HEK293 (cell line): ENCODE measurements at regions not wholly inside any gene's neighbourhood (a gene's known extent, or its start where the extent isn't known, plus 50 kb on each side); places are given as distances from the start of the nearest gene placed in this dataset.

Experiments used
- CTCF ChIA-PET: fragments of 350-600 bp; formaldehyde crosslinking; extraction: SDS; loops from one replicate; lab custom pipeline; 2021; ENCODE audit warnings: antibody characterized with exemption; lab: Yijun Ruan, JAX
- POLR2A ChIA-PET: fragments of 300-600 bp; formaldehyde crosslinking; extraction: SDS; loops from one replicate; lab custom pipeline; 2020; ENCODE audit warnings: antibody characterized with exemption, inconsistent platforms; lab: Yijun Ruan, JAX
- H3K27ac ChIP-seq: fragments of 200-500 bp; sonication (Bioruptor generic); 2 replicates; pipeline ENCODE4 v1.5.1; 2014; ENCODE audit warnings: low read depth, low read length, control low read depth, inconsistent platforms; ENCODE audit errors: extremely low read depth
- H3K36me3 ChIP-seq, 2 experiments: fragments of 200-500 bp in 1 of 2; sonication (Bioruptor generic) in 1 of 2; 1 replicate in 1 of 2; 2 replicates in 1 of 2; pipeline ENCODE4 v1.5.1; 2014 to 2017; ENCODE audit warnings: inconsistent platforms in 2 of 2, low read length in 2 of 2; ENCODE audit not compliant: control insufficient read depth in 2 of 2, insufficient read depth in 1 of 2
- H3K4me1 ChIP-seq: fragments of 200-500 bp; sonication (Bioruptor generic); 2 replicates; pipeline ENCODE4 v1.5.1; 2014; ENCODE audit warnings: mild to moderate bottlenecking, low read length, inconsistent platforms; ENCODE audit not compliant: control insufficient read depth, insufficient read depth
- H3K4me3 ChIP-seq: 2 replicates; pipeline ENCODE4 v1.5.1; 2011; ENCODE audit warnings: low read depth, mild to moderate bottlenecking, control low read depth, low read length, moderate library complexity
- H3K9me3 ChIP-seq: fragments of 200-500 bp; sonication (Bioruptor generic); 2 replicates; pipeline ENCODE4 v1.5.1; 2014; ENCODE audit warnings: low read depth, low read length, inconsistent platforms; ENCODE audit not compliant: control insufficient read depth, insufficient read depth
- GFI1B ChIP-seq: fragments of 450-650 bp; formaldehyde crosslinking; IDR thresholded peaks from 2 replicates; pipeline ENCODE4 v1.5.1; 2016; ENCODE audit warnings: missing biosample characterization, missing genetic modification characterization
- GLI2 ChIP-seq: fragments of 450-650 bp; formaldehyde crosslinking; IDR thresholded peaks from 2 replicates; pipeline ENCODE4; 2017; ENCODE audit warnings: missing biosample characterization, missing genetic modification characterization, low read depth, borderline replicate concordance
- GLIS1 ChIP-seq: fragments of 450-650 bp; formaldehyde crosslinking; IDR thresholded peaks from 2 replicates; pipeline ENCODE4 v1.5.1; 2016; ENCODE audit warnings: missing biosample characterization, missing genetic modification characterization
- HOXA7 ChIP-seq: sonication (generic); formaldehyde crosslinking; IDR thresholded peaks from 2 replicates; pipeline ENCODE4 v1.8.1; 2022; ENCODE audit warnings: missing genetic modification reagents, borderline replicate concordance
- REPIN1 ChIP-seq: fragments of 450-650 bp; formaldehyde crosslinking; IDR thresholded peaks from 2 replicates; pipeline ENCODE4 v1.5.1; 2017; ENCODE audit warnings: missing biosample characterization, missing genetic modification characterization, low read depth
- SP2 ChIP-seq: fragments of 450-650 bp; formaldehyde crosslinking; IDR thresholded peaks from 2 replicates; pipeline ENCODE4 v1.5.1; 2016; ENCODE audit warnings: missing biosample characterization, missing genetic modification characterization
- TCF7L2 ChIP-seq: IDR thresholded peaks from 2 replicates; pipeline ENCODE4 v1.6.1; 2011; ENCODE audit warnings: low read depth, mild to moderate bottlenecking, inconsistent platforms, low read length, moderate library complexity, borderline replicate concordance
- ZBTB21 ChIP-seq: fragments of 450-650 bp; formaldehyde crosslinking; IDR thresholded peaks from 2 replicates; pipeline ENCODE4 v1.5.1; 2017; ENCODE audit warnings: missing biosample characterization, missing genetic modification characterization
- ZBTB48 ChIP-seq: fragments of 450-650 bp; formaldehyde crosslinking; IDR thresholded peaks from 2 replicates; pipeline ENCODE4 v1.5.1; 2016; ENCODE audit warnings: missing biosample characterization, missing genetic modification characterization
- ZEB2 ChIP-seq: fragments of 450-650 bp; formaldehyde crosslinking; IDR thresholded peaks from 2 replicates; pipeline ENCODE4 v1.5.1; 2016; ENCODE audit warnings: missing biosample characterization, missing genetic modification characterization
- ZNF221 ChIP-seq: fragments of 450-650 bp; formaldehyde crosslinking; IDR thresholded peaks from 2 replicates; pipeline ENCODE4 v1.5.1; 2017; ENCODE audit warnings: missing biosample characterization, missing genetic modification characterization, borderline replicate concordance
- ZNF426 ChIP-seq: fragments of 450-650 bp; formaldehyde crosslinking; IDR thresholded peaks from 2 replicates; pipeline ENCODE4 v1.5.1; 2017; ENCODE audit warnings: missing biosample characterization, missing genetic modification characterization, mild to moderate bottlenecking, inconsistent platforms, moderate library complexity
- ZNF501 ChIP-seq: fragments of 450-650 bp; formaldehyde crosslinking; IDR thresholded peaks from 2 replicates; pipeline ENCODE4 v1.5.1; 2016; ENCODE audit warnings: missing biosample characterization, missing genetic modification characterization
- ZNF558 ChIP-seq: fragments of 450-650 bp; formaldehyde crosslinking; IDR thresholded peaks from 2 replicates; pipeline ENCODE4 v1.5.1; 2016; ENCODE audit warnings: missing biosample characterization, missing genetic modification characterization
- ZNF560 ChIP-seq: fragments of 450-650 bp; formaldehyde crosslinking; IDR thresholded peaks from 2 replicates; pipeline ENCODE4 v1.5.1; 2017; ENCODE audit warnings: missing biosample characterization, missing genetic modification characterization, borderline replicate concordance
- ZNF624 ChIP-seq: fragments of 450-650 bp; formaldehyde crosslinking; IDR thresholded peaks from 2 replicates; pipeline ENCODE4 v1.5.1; 2017; ENCODE audit warnings: missing biosample characterization, missing genetic modification characterization
- ZNF660 ChIP-seq: fragments of 450-650 bp; IDR thresholded peaks from 2 replicates; pipeline ENCODE4 v1.5.1; 2018; ENCODE audit warnings: missing biosample characterization, mild to moderate bottlenecking, missing genetic modification characterization
- TF ChIP-seq, protein P1 (sequence below): fragments of 450-650 bp; formaldehyde crosslinking; IDR thresholded peaks from 2 replicates; pipeline ENCODE4 v1.5.1; 2016; ENCODE audit warnings: missing biosample characterization, missing genetic modification characterization
- TF ChIP-seq, protein P2 (sequence below): fragments of 450-650 bp; formaldehyde crosslinking; IDR thresholded peaks from 2 replicates; pipeline ENCODE4 v1.5.1; 2016; ENCODE audit warnings: missing biosample characterization, missing genetic modification characterization
- TF ChIP-seq, protein P3 (sequence below): fragments of 450-650 bp; formaldehyde crosslinking; optimal IDR thresholded peaks from 2 replicates; pipeline ENCODE3; 2016; ENCODE audit warnings: missing biosample characterization, mild to moderate bottlenecking, missing genetic modification characterization
- TF ChIP-seq, protein P4 (sequence below): fragments of 450-650 bp; formaldehyde crosslinking; IDR thresholded peaks from 2 replicates; pipeline ENCODE4 v1.5.1; 2016; ENCODE audit warnings: missing biosample characterization, missing genetic modification characterization

DNA sequence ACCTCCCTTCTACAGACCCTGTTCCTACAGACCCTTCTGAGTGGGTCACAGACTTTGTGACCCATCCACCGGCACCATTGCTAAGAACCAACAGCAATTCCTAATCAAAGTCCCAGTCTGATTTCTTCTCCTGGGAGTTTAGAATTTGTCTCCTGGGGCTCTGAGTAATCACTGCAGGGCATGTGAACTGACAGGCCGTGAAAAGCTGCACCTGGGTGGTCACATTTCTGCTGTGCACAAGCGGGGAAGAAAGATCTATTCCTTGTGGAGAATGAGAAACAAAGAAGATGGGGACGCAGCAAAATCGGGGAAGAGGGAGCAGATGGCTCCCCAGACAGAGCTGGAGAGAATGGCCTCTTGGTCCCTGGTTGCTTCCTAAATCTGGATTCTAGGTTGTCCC, 151.0 kb downstream of the ARL4C start (continued):
- no peak for TF ChIP-seq ZNF624 (tag by site-specific recombination)
- no peak for TF ChIP-seq ZNF501 (tag by site-specific recombination)
- TF ChIP-seq, protein P1, sequence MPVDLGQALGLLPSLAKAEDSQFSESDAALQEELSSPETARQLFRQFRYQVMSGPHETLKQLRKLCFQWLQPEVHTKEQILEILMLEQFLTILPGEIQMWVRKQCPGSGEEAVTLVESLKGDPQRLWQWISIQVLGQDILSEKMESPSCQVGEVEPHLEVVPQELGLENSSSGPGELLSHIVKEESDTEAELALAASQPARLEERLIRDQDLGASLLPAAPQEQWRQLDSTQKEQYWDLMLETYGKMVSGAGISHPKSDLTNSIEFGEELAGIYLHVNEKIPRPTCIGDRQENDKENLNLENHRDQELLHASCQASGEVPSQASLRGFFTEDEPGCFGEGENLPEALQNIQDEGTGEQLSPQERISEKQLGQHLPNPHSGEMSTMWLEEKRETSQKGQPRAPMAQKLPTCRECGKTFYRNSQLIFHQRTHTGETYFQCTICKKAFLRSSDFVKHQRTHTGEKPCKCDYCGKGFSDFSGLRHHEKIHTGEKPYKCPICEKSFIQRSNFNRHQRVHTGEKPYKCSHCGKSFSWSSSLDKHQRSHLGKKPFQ (tag by site-specific recombination): no peak
- no peak for TF ChIP-seq TCF7L2
- TF ChIP-seq ZNF221: no peak

DNA sequence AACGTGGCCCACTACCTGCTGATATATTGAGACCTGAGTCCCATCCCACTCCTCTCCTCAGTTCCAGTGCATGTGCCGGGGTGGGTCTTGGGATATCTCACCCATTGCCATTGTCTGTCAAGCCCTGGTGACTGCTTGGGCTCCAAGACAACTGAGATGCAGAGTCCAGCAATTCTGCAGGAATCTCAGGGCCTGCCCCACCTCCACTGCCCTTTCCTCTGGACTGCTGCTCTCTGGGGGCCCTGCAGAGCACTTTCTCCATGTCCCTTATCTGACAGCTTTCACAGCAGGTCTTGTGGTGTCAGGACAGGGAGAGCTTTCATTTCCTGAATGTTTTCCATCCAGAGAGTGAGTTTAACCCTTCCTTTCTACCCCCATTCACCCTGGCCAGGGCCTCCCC, 152.9 kb downstream of the ARL4C start:
- H3K4me3 ChIP-seq: no peak overlapping the region
- CTCF ChIA-PET: no interaction called here
- no peaks in the 10 kb centered on the region for H3K9me3 ChIP-seq
- no peaks in the 10 kb centered on the region for H3K36me3 ChIP-seq
- POLR2A ChIA-PET: interaction anchor here (0.7 kb wide), 1 partner anchor 459 kb away, joined by 3 read pairs; no protein-coding TSS in a partner anchor
- TF ChIP-seq SP2 (tag by site-specific recombination) (no peak), ZNF660 (no peak), ZBTB48 (tag by site-specific recombination) (no peak), HOXA7 (CRISPR knock-in tag) (no peak), GLIS1 (tag by site-specific recombination) (no peak), ZNF560 (tag by site-specific recombination) (no peak), REPIN1 (tag by site-specific recombination) (no peak), ZEB2 (no peak), ZBTB21 (no peak), ZNF426 (tag by site-specific recombination) (no peak), GLI2 (tag by site-specific recombination) (no peak)
- TF ChIP-seq, protein P2, sequence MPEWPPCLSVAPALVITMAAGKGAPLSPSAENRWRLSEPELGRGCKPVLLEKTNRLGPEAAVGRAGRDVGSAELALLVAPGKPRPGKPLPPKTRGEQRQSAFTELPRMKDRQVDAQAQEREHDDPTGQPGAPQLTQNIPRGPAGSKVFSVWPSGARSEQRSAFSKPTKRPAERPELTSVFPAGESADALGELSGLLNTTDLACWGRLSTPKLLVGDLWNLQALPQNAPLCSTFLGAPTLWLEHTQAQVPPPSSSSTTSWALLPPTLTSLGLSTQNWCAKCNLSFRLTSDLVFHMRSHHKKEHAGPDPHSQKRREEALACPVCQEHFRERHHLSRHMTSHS (tag by site-specific recombination): no peak
- TF ChIP-seq, protein P3, sequence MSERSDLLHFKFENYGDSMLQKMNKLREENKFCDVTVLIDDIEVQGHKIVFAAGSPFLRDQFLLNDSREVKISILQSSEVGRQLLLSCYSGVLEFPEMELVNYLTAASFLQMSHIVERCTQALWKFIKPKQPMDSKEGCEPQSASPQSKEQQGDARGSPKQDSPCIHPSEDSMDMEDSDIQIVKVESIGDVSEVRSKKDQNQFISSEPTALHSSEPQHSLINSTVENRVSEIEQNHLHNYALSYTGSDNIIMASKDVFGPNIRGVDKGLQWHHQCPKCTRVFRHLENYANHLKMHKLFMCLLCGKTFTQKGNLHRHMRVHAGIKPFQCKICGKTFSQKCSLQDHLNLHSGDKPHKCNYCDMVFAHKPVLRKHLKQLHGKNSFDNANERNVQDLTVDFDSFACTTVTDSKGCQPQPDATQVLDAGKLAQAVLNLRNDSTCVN (tag by site-specific recombination): no peak
- H3K4me1 ChIP-seq: no peaks in the 10 kb centered on the region
- H3K27ac ChIP-seq: no peak overlapping the region

DNA sequence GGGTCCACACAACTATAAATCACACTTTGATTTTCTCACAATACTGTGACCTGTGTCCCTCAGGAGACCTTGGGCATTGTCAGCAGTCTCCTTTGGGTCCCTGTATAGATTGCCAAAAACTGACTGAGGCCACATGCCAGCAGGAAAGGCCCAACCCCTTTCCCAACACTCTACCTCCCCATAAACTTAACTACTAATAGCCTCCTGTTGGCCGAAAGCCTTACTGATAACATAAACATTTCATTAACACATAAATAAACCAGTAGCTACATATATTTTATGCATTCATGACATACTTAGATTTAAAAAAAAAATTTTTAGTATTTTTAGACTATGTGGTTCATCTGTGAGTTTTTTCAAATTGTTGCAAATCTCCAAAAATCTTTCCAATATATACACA, 153.5 kb downstream of the ARL4C start:
- no peak overlapping the region for H3K4me3 ChIP-seq
- no peaks in the 10 kb centered on the region for H3K9me3 ChIP-seq
- no peaks in the 10 kb centered on the region for H3K4me1 ChIP-seq
- ChIA-PET CTCF (interaction anchor here (0.8 kb wide), 1 partner anchor 9 kb away, joined by 3 read pairs; no protein-coding TSS in a partner anchor), POLR2A (no interaction called here)
- H3K36me3 ChIP-seq: no peaks in the 10 kb centered on the region
- TF ChIP-seq, protein P4, sequence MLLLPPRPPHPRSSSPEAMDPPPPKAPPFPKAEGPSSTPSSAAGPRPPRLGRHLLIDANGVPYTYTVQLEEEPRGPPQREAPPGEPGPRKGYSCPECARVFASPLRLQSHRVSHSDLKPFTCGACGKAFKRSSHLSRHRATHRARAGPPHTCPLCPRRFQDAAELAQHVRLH (tag by site-specific recombination): no peak
- no peak for TF ChIP-seq ZNF558
- no peak for TF ChIP-seq GFI1B
- TF ChIP-seq, all 188 proteins: peak for 0
- no peak overlapping the region for H3K27ac ChIP-seq
